Caco-2 (cell line): ENCODE measurements at regions not wholly inside any gene's neighbourhood (a gene's known extent, or its start where the extent isn't known, plus 50 kb on each side); places are given as distances from the start of the nearest gene placed in this dataset.

Experiments
- BruUV-seq: library from RNA; stranded (reverse); fragments of 400-500 nt; replicated peaks from 2 replicates; lab custom pipeline; 2021; lab: Mats Ljungman, UMichigan
- CTCF ChIA-PET: fragments of 300-600 bp; sonication (Branson Sonifier 250); formaldehyde crosslinking; loops from one replicate; lab custom pipeline; 2022; ENCODE audit warnings: antibody characterized with exemption; lab: Charles Lee
- POLR2A ChIA-PET: fragments of 300-600 bp; sonication (Branson Sonifier 250); formaldehyde crosslinking; loops from one replicate; lab custom pipeline; 2022; ENCODE audit warnings: antibody characterized with exemption; lab: Charles Lee
- DNase-seq, 2 experiments: peaks; one replicate each; pipeline versions ENCODE4 v3.0.0 to v3.0.0-alpha.2; 2020 to 2022
- H3K27me3 ChIP-seq: replicated peaks from 2 replicates; pipeline ENCODE4 v1.6.0; 2011; ENCODE audit warnings: low read length; ENCODE audit not compliant: control insufficient read depth, insufficient read depth
- H3K36me3 ChIP-seq: 2 replicates; pipeline ENCODE4 v1.5.1; 2011; ENCODE audit warnings: low read length; ENCODE audit not compliant: control insufficient read depth, insufficient read depth
- H3K4me1 ChIP-seq: fragments of 250-450 bp; sonication (Bioruptor Pico); 2 replicates; pipeline ENCODE4 v1.5.1; 2020; ENCODE audit warnings: mild to moderate bottlenecking
- H3K4me3 ChIP-seq: 2 replicates; pipeline ENCODE4 v1.5.1; 2011; ENCODE audit warnings: low read depth, mild to moderate bottlenecking, control low read depth, low read length
- H3K9me3 ChIP-seq: fragments of 250-450 bp; sonication (Bioruptor Pico); 2 replicates; pipeline ENCODE4 v1.5.1; 2020; ENCODE audit warnings: mild to moderate bottlenecking, moderate library complexity
- H3K27ac Mint-ChIP-seq: one replicate; pipeline ENCODE4 v1.8.0; 2022; ENCODE audit warnings: mixed read lengths; ENCODE audit not compliant: unreplicated experiment
- H3K27me3 Mint-ChIP-seq: one replicate; pipeline ENCODE4 v1.8.0; 2022; ENCODE audit warnings: mixed read lengths; ENCODE audit not compliant: insufficient read depth, unreplicated experiment
- H3K36me3 Mint-ChIP-seq: one replicate; pipeline ENCODE4 v1.8.0; 2022; ENCODE audit warnings: mild to moderate bottlenecking, mixed read lengths; ENCODE audit not compliant: insufficient read depth, unreplicated experiment
- H3K4me1 Mint-ChIP-seq: one replicate; pipeline ENCODE4 v1.8.0; 2022; ENCODE audit warnings: low read depth, mixed read lengths; ENCODE audit not compliant: unreplicated experiment
- H3K4me3 Mint-ChIP-seq: one replicate; pipeline ENCODE4 v1.8.0; 2022; ENCODE audit warnings: mild to moderate bottlenecking, moderate library complexity, mixed read lengths; ENCODE audit not compliant: unreplicated experiment
- H3K9me3 Mint-ChIP-seq: one replicate; pipeline ENCODE4 v1.8.0; 2022; ENCODE audit warnings: mixed read lengths; ENCODE audit not compliant: unreplicated experiment
- intact Hi-C: fragments of 100-400 bp; cut with micrococcal nuclease; formaldehyde crosslinking; loops from one replicate; pipeline ENCODE4 v1.10.0; 2022; ENCODE audit not compliant: unreplicated experiment
- TF ChIP-seq, protein P1 (sequence below), 2 experiments: fragments of 200-600 bp in 1 of 2; IDR thresholded peaks; 1 replicate in 1 of 2; 2 replicates in 1 of 2; pipeline versions ENCODE4 v1.5.1 to v1.8.0; 2011 to 2022; ENCODE audit warnings: antibody characterized with exemption in 1 of 2, control low read depth in 1 of 2, inconsistent platforms in 1 of 2, low read depth in 1 of 2, low read length in 1 of 2, mild to moderate bottlenecking in 1 of 2, moderate library complexity in 1 of 2; ENCODE audit not compliant: insufficient read depth in 1 of 2, severe bottlenecking in 1 of 2, unreplicated experiment in 1 of 2

DNA sequence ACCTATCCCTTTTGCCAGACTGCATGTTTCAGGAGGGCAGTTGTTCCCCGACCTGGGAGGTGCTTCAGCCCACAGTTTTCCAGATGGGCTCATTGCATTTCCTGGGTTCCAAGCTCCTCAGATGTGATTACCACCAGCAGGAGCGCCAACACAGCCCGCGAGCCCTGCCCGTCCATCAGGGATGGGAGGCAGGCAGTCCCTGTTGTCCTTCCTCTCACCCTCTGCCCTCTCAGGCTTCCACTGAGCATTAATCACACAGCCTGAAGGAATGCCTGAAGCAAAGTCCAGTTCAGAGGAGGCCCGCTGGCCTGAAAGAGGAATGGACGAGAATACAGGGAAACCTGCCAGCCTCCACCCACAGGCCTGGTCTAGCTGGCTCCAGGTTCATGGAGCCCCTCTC lies 256.3 kb upstream of the SDK2 start:
- POLR2A ChIA-PET: no interaction called here
- no peak overlapping the region for H3K27ac Mint-ChIP-seq
- CTCF ChIA-PET: no interaction called here
- peaks cover 7% of the 10 kb centered on the region for H3K4me1 Mint-ChIP-seq
- BruUV-seq: no TSS peak
- intact Hi-C loops: no loop called here
- H3K9me3 ChIP-seq: no peaks in the 10 kb centered on the region
- H3K9me3 Mint-ChIP-seq: no peaks in the 10 kb centered on the region
- TF ChIP-seq, protein P1, sequence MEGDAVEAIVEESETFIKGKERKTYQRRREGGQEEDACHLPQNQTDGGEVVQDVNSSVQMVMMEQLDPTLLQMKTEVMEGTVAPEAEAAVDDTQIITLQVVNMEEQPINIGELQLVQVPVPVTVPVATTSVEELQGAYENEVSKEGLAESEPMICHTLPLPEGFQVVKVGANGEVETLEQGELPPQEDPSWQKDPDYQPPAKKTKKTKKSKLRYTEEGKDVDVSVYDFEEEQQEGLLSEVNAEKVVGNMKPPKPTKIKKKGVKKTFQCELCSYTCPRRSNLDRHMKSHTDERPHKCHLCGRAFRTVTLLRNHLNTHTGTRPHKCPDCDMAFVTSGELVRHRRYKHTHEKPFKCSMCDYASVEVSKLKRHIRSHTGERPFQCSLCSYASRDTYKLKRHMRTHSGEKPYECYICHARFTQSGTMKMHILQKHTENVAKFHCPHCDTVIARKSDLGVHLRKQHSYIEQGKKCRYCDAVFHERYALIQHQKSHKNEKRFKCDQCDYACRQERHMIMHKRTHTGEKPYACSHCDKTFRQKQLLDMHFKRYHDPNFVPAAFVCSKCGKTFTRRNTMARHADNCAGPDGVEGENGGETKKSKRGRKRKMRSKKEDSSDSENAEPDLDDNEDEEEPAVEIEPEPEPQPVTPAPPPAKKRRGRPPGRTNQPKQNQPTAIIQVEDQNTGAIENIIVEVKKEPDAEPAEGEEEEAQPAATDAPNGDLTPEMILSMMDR (IDR thresholded peaks at IDR 0.05; ENCODE audit: insufficient read depth in 1 of 2, low read depth in 1 of 2, low read length in 1 of 2, severe bottlenecking in 1 of 2, unreplicated experiment in 1 of 2): no peak
- peaks cover 4% of the 10 kb centered on the region for H3K27me3 Mint-ChIP-seq
- DNase-seq: peak in 1 of 2 experiments; percentile 18
- no peaks in the 10 kb centered on the region for H3K36me3 ChIP-seq
- H3K36me3 Mint-ChIP-seq: no peaks in the 10 kb centered on the region
- no peaks in the 10 kb centered on the region for H3K27me3 ChIP-seq
- no peak overlapping the region for H3K4me3 ChIP-seq
- H3K4me1 ChIP-seq: peaks cover 4% of the 10 kb centered on the region; the same call in 1 of the 2 replicates
- H3K4me3 Mint-ChIP-seq: no peak overlapping the region

DNA sequence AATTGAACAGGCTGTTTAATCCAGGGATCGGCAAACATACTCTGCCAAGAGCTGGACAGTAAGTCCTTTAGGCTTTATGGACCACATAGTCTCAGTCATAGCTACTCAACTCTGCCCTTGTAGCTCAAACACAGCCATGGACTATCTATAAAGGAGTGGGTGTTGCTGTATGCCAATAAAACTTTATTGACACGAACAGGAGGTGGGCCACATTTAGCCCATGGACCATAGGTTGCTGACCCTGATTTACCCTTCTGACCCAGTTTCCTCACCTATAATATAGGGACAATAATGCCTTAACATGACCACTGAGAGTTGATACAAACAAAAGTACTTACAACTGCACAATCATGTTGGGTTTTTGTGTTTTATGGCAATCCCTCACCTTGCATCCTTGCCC lies 257.0 kb upstream of the SDK2 start:
- no TSS peak for BruUV-seq
- H3K9me3 Mint-ChIP-seq: no peaks in the 10 kb centered on the region
- no peaks in the 10 kb centered on the region for H3K36me3 Mint-ChIP-seq
- CTCF ChIA-PET: no interaction called here
- intact Hi-C loops: no loop called here
- H3K27me3 Mint-ChIP-seq: peaks cover 4% of the 10 kb centered on the region
- no peak for DNase-seq
- Histone ChIP-seq H3K9me3 (no peaks in the 10 kb centered on the region), H3K27me3 (no peaks in the 10 kb centered on the region), H3K36me3 (no peaks in the 10 kb centered on the region), H3K4me3 (no peak overlapping the region), H3K4me1 (peaks cover 4% of the 10 kb centered on the region; the same call in 1 of the 2 replicates)
- peak overlapping the region; percentile 70 for H3K4me3 Mint-ChIP-seq
- TF ChIP-seq, protein P1 (IDR thresholded peaks at IDR 0.05; ENCODE audit: insufficient read depth in 1 of 2, low read depth in 1 of 2, low read length in 1 of 2, severe bottlenecking in 1 of 2, unreplicated experiment in 1 of 2): no peak
- no peak overlapping the region for H3K27ac Mint-ChIP-seq
- POLR2A ChIA-PET: no interaction called here
- peaks cover 7% of the 10 kb centered on the region for H3K4me1 Mint-ChIP-seq

DNA sequence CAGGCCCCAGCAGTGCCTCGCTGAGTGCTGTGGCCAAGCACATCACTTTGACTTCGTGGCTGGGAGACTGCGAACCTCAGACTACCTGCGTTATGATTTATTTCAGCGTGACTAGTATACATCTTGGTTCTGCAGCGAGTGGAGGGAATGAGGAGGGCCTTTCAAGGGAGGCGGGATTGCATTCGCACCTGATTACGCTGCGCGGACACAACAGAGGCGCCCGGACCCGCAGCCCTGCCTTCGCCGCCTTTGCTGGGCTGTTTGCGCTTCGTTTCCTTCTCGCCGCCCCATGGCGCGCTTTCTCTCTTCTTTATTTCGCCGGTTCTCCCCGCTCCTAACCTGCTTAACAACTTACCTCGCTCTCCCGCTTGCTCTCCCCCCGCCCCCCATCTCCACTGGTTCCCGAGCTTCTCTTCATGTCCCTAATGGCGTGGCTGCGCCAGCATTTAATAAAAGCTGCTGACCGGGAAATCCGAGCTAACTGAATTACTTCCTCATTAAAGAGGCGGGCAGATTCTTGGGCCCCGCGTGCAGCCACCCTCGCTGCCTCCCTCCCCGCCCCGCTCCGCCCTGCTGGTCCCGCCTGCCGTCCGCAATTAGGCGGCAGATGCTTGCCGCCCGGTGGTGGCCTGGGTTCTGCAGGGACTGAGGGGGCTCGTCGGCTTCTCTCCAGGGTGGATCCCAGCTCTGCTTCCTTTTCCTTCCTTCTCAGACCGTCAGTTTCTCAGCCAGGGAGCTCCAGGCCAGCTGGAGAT lies 257.6 kb upstream of the SDK2 start:
- CTCF ChIA-PET: no interaction called here
- peaks cover 4% of the 10 kb centered on the region for H3K27me3 Mint-ChIP-seq
- TF ChIP-seq, protein P1 (IDR thresholded peaks at IDR 0.05; ENCODE audit: insufficient read depth in 1 of 2, low read depth in 1 of 2, low read length in 1 of 2, severe bottlenecking in 1 of 2, unreplicated experiment in 1 of 2): peak in 1 of 2 experiments; percentile 31
- H3K4me3 Mint-ChIP-seq: peak overlapping the region; percentile 70
- Histone ChIP-seq H3K4me1 (peaks cover 4% of the 10 kb centered on the region; the same call in 1 of the 2 replicates), H3K27me3 (no peaks in the 10 kb centered on the region), H3K4me3 (peak overlapping the region; percentile 30), H3K36me3 (no peaks in the 10 kb centered on the region), H3K9me3 (no peaks in the 10 kb centered on the region)
- H3K9me3 Mint-ChIP-seq: no peaks in the 10 kb centered on the region
- H3K27ac Mint-ChIP-seq: no peak overlapping the region
- BruUV-seq: no TSS peak
- peak in 1 of 2 experiments; percentile 40 for DNase-seq
- intact Hi-C loops: no loop called here
- H3K36me3 Mint-ChIP-seq: no peaks in the 10 kb centered on the region
- POLR2A ChIA-PET: no interaction called here
- H3K4me1 Mint-ChIP-seq: peaks cover 7% of the 10 kb centered on the region
